ENCODE measurements at regions not wholly inside any gene's neighbourhood (a gene's known extent, or its start where the extent isn't known, plus 50 kb on each side); places are given as distances from the start of the nearest gene placed in this dataset.

DNA sequence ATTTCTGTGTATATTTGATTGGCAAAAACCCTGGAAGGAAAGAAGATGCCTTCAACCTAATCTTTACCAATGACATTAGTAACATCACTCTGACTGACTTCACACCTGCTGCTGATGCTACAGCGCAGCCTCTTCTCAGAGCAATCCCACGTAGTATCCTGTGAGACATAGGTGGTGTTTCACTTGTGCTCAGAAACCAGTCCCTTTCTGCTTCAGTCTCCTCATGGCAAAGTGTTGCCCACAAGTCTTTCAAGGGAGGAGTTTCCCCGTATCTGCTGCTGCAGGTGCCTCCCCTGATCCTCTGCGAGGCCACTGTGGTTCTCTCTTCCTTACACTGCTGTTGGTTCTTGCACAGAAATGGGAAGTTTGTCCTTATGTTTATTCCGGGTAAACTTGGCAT is 433.2 kb upstream of the TNP1 start:
- DNase-seq (ENCODE audit: low spot score in 2 of 2) = no peak
- intact Hi-C loops (cut with DNase I; ENCODE audit: low total_unique reads) = no loop called here
- TF ChIP-seq POLR2AphosphoS5 (IDR thresholded peaks at IDR 0.05) = no peak
- no peak for TF ChIP-seq CTCF (IDR thresholded peaks at IDR 0.05)
- TF ChIP-seq POLR2A (IDR thresholded peaks at IDR 0.05) = no peak
- H3K4me3 ChIP-seq = no peak overlapping the region
- H3K27me3 ChIP-seq = no peaks in the 10 kb centered on the region
- H3K36me3 ChIP-seq = no peaks in the 10 kb centered on the region
- no peaks in the 10 kb centered on the region for H3K4me1 ChIP-seq
- H3K27ac ChIP-seq = no peak overlapping the region
- H3K9me3 ChIP-seq = peaks cover 10% of the 10 kb centered on the region in 2 donors

GRCh38 chr2:217291259-217291658 is 431.4 kb upstream of the TNP1 start:
- Histone ChIP-seq H3K4me1 (no peaks in the 10 kb centered on the region), H3K4me3 (no peak overlapping the region), H3K27ac (no peak overlapping the region), H3K27me3 (no peaks in the 10 kb centered on the region), H3K9me3 (peaks cover under 1% of the 10 kb centered on the region in 2 donors), H3K36me3 (no peaks in the 10 kb centered on the region)
- DNase-seq (ENCODE audit: low spot score in 2 of 2) = no peak
- TF ChIP-seq CTCF (IDR thresholded peaks at IDR 0.05) = no peak
- TF ChIP-seq POLR2AphosphoS5 (IDR thresholded peaks at IDR 0.05) = no peak
- TF ChIP-seq POLR2A (IDR thresholded peaks at IDR 0.05) = no peak
- intact Hi-C loops (cut with DNase I; ENCODE audit: low total_unique reads) = no loop called here

DNA sequence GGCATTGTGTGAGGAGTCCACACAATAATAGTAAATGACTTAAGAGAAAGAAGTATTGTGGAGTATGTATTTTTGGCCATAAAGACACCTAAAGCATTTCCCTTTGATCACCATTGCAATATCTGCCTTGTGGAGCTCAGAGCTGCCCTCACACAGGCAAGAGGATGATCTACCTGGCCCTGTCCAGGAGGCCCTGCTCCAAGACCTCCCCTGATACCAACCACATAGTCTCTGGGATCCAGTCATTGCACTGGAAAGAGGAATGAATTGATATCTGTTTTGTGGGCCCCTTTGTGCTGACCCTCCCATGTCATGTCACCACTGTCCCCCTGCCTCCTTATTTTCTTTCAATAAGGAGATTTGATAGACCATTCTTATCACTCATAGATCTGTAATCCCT is 430.6 kb upstream of the TNP1 start:
- intact Hi-C loops (cut with DNase I; ENCODE audit: low total_unique reads) = no loop called here
- TF ChIP-seq CTCF (IDR thresholded peaks at IDR 0.05) = no peak
- no peak for TF ChIP-seq POLR2AphosphoS5 (IDR thresholded peaks at IDR 0.05)
- no peak for TF ChIP-seq POLR2A (IDR thresholded peaks at IDR 0.05)
- no peaks in the 10 kb centered on the region for H3K36me3 ChIP-seq
- H3K27me3 ChIP-seq = no peaks in the 10 kb centered on the region
- no peak for DNase-seq (ENCODE audit: low spot score in 2 of 2)
- no peak overlapping the region for H3K4me3 ChIP-seq
- no peak overlapping the region for H3K27ac ChIP-seq
- H3K9me3 ChIP-seq = no peaks in the 10 kb centered on the region
- no peaks in the 10 kb centered on the region for H3K4me1 ChIP-seq

DNA sequence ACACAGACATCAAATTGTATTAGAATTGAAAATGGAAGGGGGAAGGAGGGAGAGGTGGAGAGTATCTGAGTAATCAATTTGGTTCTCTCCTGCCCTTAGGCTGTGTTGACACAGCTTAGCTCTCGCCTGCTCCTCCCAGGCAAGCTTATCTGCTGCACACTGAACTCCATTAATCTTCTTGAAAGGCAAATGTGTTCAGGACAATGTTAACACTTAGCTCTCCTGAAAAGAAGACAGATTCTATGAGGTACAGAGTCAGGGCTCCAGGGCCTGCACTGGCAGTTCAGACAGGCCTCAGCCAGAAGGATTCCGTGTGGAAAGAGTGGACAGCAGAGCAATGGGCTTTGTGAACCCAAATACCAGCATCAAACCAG is 430.0 kb upstream of the TNP1 start:
- Histone ChIP-seq H3K4me1 (no peaks in the 10 kb centered on the region), H3K9me3 (no peaks in the 10 kb centered on the region), H3K36me3 (no peaks in the 10 kb centered on the region), H3K27me3 (no peaks in the 10 kb centered on the region), H3K4me3 (no peak overlapping the region), H3K27ac (no peak overlapping the region)
- intact Hi-C loops (cut with DNase I; ENCODE audit: low total_unique reads) = no loop called here
- no peak for DNase-seq (ENCODE audit: low spot score in 2 of 2)
- TF ChIP-seq POLR2A (IDR thresholded peaks at IDR 0.05) (no peak), POLR2AphosphoS5 (IDR thresholded peaks at IDR 0.05) (no peak), CTCF (IDR thresholded peaks at IDR 0.05) (no peak)

- H3K4me3 ChIP-seq = no peak overlapping the region
- DNase-seq (ENCODE audit: low spot score in 2 of 2) = no peak
- intact Hi-C loops (cut with DNase I; ENCODE audit: low total_unique reads) = no loop called here
- no peaks in the 10 kb centered on the region for H3K36me3 ChIP-seq
- H3K27ac ChIP-seq = no peak overlapping the region
- H3K4me1 ChIP-seq = no peaks in the 10 kb centered on the region
- TF ChIP-seq POLR2AphosphoS5 (IDR thresholded peaks at IDR 0.05) = no peak
- TF ChIP-seq CTCF (IDR thresholded peaks at IDR 0.05) = no peak
- no peak for TF ChIP-seq POLR2A (IDR thresholded peaks at IDR 0.05)
- no peaks in the 10 kb centered on the region for H3K9me3 ChIP-seq
- H3K27me3 ChIP-seq = no peaks in the 10 kb centered on the region
These were observed 429.5 kb upstream of the TNP1 start for GRCh38 chr2:217289177-217289906.
